Ovary (tissue), 3 donors: ENCODE measurements at regions not wholly inside any gene's neighbourhood (a gene's known extent, or its start where the extent isn't known, plus 50 kb on each side); places are given as distances from the start of the nearest gene placed in this dataset.

Experiments
- CTCF ChIP-seq, 3 donors: fragments of 450-650 bp in 2 of 3; fragments of 200-600 bp in 1 of 3; IDR thresholded peaks; one replicate each; pipeline versions ENCODE4 v1.5.1 to v1.8.0; 2016 to 2022; ENCODE audit warnings: antibody characterized with exemption in 3 of 3, mild to moderate bottlenecking in 1 of 3
- EP300 ChIP-seq: sonication (generic); formaldehyde crosslinking; IDR thresholded peaks from one replicate; pipeline ENCODE4 v1.6.1; 2017; ENCODE audit warnings: antibody characterized with exemption
- POLR2A ChIP-seq: fragments of 450-650 bp; IDR thresholded peaks from one replicate; pipeline ENCODE4 v1.6.1; 2017; ENCODE audit warnings: antibody characterized with exemption, mild to moderate bottlenecking, moderate library complexity
- donor health status: DM: no; HTN: no; CAD: no.

GRCh38 chr2:117614823-117615534 is 199.5 kb upstream of the DDX18 start:
- no peak for TF ChIP-seq CTCF (IDR thresholded peaks at IDR 0.05)
- no peak for TF ChIP-seq POLR2A
- no peak for TF ChIP-seq EP300
